ENCODE measurements at regions not wholly inside any gene's neighbourhood (a gene's known extent, or its start where the extent isn't known, plus 50 kb on each side); places are given as distances from the start of the nearest gene placed in this dataset.
"Not testable (repeated sequence)": the region's sequence is repeated elsewhere in the genome, so short reads cannot be mapped to it uniquely, and the experiment has no call there.

DNA sequence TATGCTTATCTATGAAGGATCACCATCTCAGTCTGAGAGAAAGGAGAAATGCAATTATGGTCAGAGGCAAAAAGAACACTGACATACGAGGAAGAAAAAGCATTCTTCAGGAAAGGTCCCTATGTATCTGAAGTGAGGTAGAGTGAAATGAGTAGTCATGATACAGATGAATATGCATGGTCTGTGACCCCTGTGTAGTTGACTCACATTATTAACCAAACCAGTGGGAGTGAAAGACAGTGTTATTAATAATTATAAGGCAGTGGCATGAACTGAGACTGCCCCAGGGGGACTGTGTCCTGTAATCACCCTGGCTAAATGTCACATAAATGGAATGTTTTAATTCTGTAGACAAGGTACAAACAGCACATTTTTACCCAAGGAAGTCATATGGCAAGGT, 1320.2 kb upstream of the PCDH9 start:
- Histone ChIP-seq H3K9ac (ENCODE audit: insufficient read length) (no peak overlapping the region), H3K4me3 (no peak overlapping the region), H3K9me3 (ENCODE audit: low read depth, low read length) (no peaks in the 10 kb centered on the region), H3K36me3 (ENCODE audit: insufficient read depth, low read length) (no peaks in the 10 kb centered on the region), H3K27ac (no peak overlapping the region)
- TF ChIP-seq POLR2AphosphoS5 (IDR thresholded peaks at IDR 0.05; ENCODE audit: borderline replicate concordance, low read depth, low read length) (no peak), FOXP2 (optimal IDR thresholded peaks at IDR 0.05; ENCODE audit: control extremely low read depth, extremely low read length, insufficient read depth) (no peak), EZH2 (IDR thresholded peaks at IDR 0.05) (no peak)
- DNase-seq (ENCODE audit: low read depth, low spot score) = no peak

GRCh38 chr13:68540244-68540643, 1310.1 kb upstream of the PCDH9 start:
- Histone ChIP-seq H3K27ac (no peak overlapping the region), H3K36me3 (ENCODE audit: insufficient read depth, low read length) (no peaks in the 10 kb centered on the region), H3K4me3 (no peak overlapping the region), H3K9me3 (ENCODE audit: low read depth, low read length) (no peaks in the 10 kb centered on the region), H3K9ac (ENCODE audit: insufficient read length) (no peak overlapping the region)
- no peak for DNase-seq (ENCODE audit: low read depth, low spot score)
- TF ChIP-seq POLR2AphosphoS5 (IDR thresholded peaks at IDR 0.05; ENCODE audit: borderline replicate concordance, low read depth, low read length) (no peak), FOXP2 (optimal IDR thresholded peaks at IDR 0.05; ENCODE audit: control extremely low read depth, extremely low read length, insufficient read depth) (no peak), EZH2 (IDR thresholded peaks at IDR 0.05) (no peak)

DNA sequence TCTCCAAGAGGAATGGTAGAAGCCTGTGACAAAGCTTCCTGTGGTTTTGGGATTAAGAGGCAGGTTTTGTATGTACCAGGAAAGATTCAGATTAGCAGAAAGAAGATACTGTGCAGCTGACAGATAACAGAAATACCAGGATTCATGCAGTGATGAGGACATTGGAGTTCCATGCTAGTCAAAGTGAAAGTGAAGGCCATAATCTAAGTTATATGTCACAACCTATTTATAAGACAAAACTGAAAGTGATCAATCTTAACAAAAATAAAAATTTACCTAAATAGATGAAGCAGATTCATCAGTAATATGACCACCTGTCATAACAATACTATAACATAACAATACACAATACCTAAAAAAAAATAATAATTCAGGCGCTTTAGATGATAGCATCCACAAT, 1305.2 kb upstream of the PCDH9 start:
- Histone ChIP-seq H3K9me3 (ENCODE audit: low read depth, low read length) (no peaks in the 10 kb centered on the region), H3K9ac (ENCODE audit: insufficient read length) (no peak overlapping the region), H3K36me3 (ENCODE audit: insufficient read depth, low read length) (no peaks in the 10 kb centered on the region), H3K4me3 (no peak overlapping the region), H3K27ac (no peak overlapping the region)
- TF ChIP-seq FOXP2 (optimal IDR thresholded peaks at IDR 0.05; ENCODE audit: control extremely low read depth, extremely low read length, insufficient read depth) = no peak
- TF ChIP-seq POLR2AphosphoS5 (IDR thresholded peaks at IDR 0.05; ENCODE audit: borderline replicate concordance, low read depth, low read length) = no peak
- TF ChIP-seq EZH2 (IDR thresholded peaks at IDR 0.05) = no peak
- DNase-seq (ENCODE audit: low read depth, low spot score) = no peak

DNA sequence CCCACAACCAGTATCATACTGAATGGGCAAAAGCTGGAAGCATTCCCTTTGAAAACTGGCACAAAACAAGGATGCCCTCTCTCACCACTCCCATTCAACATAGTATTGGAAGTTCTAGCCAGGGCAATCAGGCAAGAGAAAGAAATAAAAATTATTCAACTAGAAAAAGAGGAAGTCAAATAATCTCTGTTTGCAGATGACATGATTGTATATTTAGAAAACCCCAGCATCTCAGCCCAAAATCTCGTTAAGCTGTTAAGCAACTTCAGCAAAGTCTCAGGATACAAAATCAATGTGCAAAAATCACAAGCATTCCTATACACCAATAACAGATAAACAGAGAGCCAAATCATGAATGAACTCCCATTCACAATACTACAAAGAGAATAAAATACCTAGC, 1297.0 kb upstream of the PCDH9 start:
- not testable (repeated sequence) for DNase-seq (ENCODE audit: low read depth, low spot score); H3K27ac ChIP-seq; H3K4me3 ChIP-seq; H3K9me3 ChIP-seq (ENCODE audit: low read depth, low read length); H3K36me3 ChIP-seq (ENCODE audit: insufficient read depth, low read length); H3K9ac ChIP-seq (ENCODE audit: insufficient read length)

DNA sequence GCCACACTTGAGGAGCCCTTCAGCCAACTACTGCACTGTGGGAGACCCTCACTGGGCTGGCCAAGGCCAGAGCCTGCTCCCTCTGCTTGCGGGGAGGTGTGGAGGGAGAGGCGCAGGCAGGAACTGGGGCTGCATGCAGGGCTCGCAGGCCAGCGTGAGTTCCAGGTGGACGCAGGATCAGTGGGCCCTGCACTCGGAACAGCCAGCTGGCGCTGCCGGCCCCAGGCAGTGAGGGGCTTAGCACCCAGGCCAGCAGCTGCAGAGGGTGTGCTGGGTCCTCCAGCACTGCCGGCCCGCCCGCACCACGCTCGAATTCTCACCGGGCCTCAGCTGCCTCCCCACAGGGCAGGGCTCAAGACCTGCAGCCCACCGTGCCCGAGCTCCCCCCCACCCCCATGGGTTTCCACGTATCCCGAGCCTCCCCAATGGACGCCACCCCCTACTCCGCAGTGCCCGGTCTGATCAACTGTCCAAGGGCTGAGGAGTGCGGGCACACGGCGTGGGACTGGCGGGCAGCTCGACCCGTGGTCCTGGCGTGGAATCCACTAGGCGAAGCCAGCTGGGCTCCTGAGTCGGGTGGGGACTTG, 1293.8 kb upstream of the PCDH9 start:
- no peak for TF ChIP-seq FOXP2 (optimal IDR thresholded peaks at IDR 0.05; ENCODE audit: control extremely low read depth, extremely low read length, insufficient read depth)
- TF ChIP-seq POLR2AphosphoS5 (IDR thresholded peaks at IDR 0.05; ENCODE audit: borderline replicate concordance, low read depth, low read length) = no peak
- no peak for TF ChIP-seq EZH2 (IDR thresholded peaks at IDR 0.05)
- no peak overlapping the region for H3K27ac ChIP-seq
- H3K9ac ChIP-seq (ENCODE audit: insufficient read length) = no peak overlapping the region
- DNase-seq (ENCODE audit: low read depth, low spot score) = no peak
- H3K9me3 ChIP-seq (ENCODE audit: low read depth, low read length) = no peaks in the 10 kb centered on the region
- no peak overlapping the region for H3K4me3 ChIP-seq
- H3K36me3 ChIP-seq (ENCODE audit: insufficient read depth, low read length) = no peaks in the 10 kb centered on the region

- Histone ChIP-seq H3K4me3 (no peak overlapping the region), H3K27ac (no peak overlapping the region), H3K9ac (ENCODE audit: insufficient read length) (no peak overlapping the region), H3K9me3 (ENCODE audit: low read depth, low read length) (no peaks in the 10 kb centered on the region), H3K36me3 (ENCODE audit: insufficient read depth, low read length) (no peaks in the 10 kb centered on the region)
- no peak for DNase-seq (ENCODE audit: low read depth, low spot score)
- TF ChIP-seq EZH2 (IDR thresholded peaks at IDR 0.05) = no peak
- no peak for TF ChIP-seq POLR2AphosphoS5 (IDR thresholded peaks at IDR 0.05; ENCODE audit: borderline replicate concordance, low read depth, low read length)
- TF ChIP-seq FOXP2 (optimal IDR thresholded peaks at IDR 0.05; ENCODE audit: control extremely low read depth, extremely low read length, insufficient read depth) = no peak
Observed at GRCh38 chr13:68522184-68522583, 1292.0 kb upstream of the PCDH9 start.

DNA sequence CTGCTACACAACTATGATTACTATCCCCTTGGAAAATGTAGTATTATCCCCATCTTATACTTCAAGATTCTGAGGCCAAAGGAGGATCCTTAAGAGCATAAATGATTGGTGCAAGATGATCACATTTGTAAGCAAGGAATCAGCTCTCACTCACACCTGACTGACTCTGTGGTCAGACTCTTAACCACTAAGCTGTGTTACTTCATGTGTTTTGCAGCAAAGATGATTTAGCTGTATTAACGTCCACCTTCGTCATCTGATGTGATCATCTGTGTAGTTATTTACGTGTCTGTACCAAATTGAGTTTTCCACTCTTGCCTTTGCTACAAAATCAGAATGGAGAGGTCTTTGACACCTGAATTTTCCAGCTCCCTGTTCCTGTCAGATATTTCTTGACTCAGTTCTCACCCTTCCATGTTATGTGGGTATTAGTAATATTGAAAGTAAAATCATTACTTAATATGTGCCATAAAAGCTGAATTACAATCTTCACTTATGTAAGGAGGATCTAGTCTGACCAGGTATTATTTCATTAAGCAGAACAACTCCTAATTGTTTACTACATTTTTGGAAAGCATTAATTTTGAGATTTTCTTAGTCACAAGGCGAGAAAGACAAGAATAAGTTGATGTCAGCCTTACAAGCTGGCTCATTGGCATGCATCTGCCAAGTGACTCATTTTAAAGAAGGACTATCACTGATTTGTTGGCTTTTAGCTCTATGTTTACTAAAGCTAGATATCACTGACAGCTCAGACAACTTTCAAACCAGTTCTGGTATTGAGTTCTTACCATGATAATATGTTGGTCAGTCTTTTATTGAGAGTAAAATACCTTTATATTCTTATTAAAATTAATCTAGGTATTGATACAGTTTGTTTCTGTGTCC, 1279.8 kb upstream of the PCDH9 start:
- Histone ChIP-seq H3K27ac (no peak overlapping the region), H3K9me3 (ENCODE audit: low read depth, low read length) (no peaks in the 10 kb centered on the region), H3K9ac (ENCODE audit: insufficient read length) (no peak overlapping the region), H3K4me3 (no peak overlapping the region), H3K36me3 (ENCODE audit: insufficient read depth, low read length) (no peaks in the 10 kb centered on the region)
- no peak for DNase-seq (ENCODE audit: low read depth, low spot score)
- TF ChIP-seq FOXP2 (optimal IDR thresholded peaks at IDR 0.05; ENCODE audit: control extremely low read depth, extremely low read length, insufficient read depth) = no peak
- TF ChIP-seq POLR2AphosphoS5 (IDR thresholded peaks at IDR 0.05; ENCODE audit: borderline replicate concordance, low read depth, low read length) = no peak
- no peak for TF ChIP-seq EZH2 (IDR thresholded peaks at IDR 0.05)

- H3K36me3 ChIP-seq (ENCODE audit: insufficient read depth, low read length) = no peaks in the 10 kb centered on the region
- TF ChIP-seq EZH2 (IDR thresholded peaks at IDR 0.05) = no peak
- no peak for TF ChIP-seq POLR2AphosphoS5 (IDR thresholded peaks at IDR 0.05; ENCODE audit: borderline replicate concordance, low read depth, low read length)
- no peak for TF ChIP-seq FOXP2 (optimal IDR thresholded peaks at IDR 0.05; ENCODE audit: control extremely low read depth, extremely low read length, insufficient read depth)
- H3K4me3 ChIP-seq = no peak overlapping the region
- H3K9me3 ChIP-seq (ENCODE audit: low read depth, low read length) = no peaks in the 10 kb centered on the region
- H3K27ac ChIP-seq = no peak overlapping the region
- no peak overlapping the region for H3K9ac ChIP-seq (ENCODE audit: insufficient read length)
- DNase-seq (ENCODE audit: low read depth, low spot score) = no peak
Observed at GRCh38 chr13:68506888-68507551, 1276.9 kb upstream of the PCDH9 start.

Data from SK-N-MC (cell line).